DMS 273 (cell line): ENCODE measurements at regions not wholly inside any gene's neighbourhood (a gene's known extent, or its start where the extent isn't known, plus 50 kb on each side); places are given as distances from the start of the nearest gene placed in this dataset.
A peak's percentile ranks its signal among the peaks of the same experiment; 100 is the strongest.

Experiments used
- DNase-seq: peaks from one replicate; lab custom pipeline; 2025; ENCODE audit not compliant: unreplicated experiment; lab: John Stamatoyannopoulos, UW

DNA sequence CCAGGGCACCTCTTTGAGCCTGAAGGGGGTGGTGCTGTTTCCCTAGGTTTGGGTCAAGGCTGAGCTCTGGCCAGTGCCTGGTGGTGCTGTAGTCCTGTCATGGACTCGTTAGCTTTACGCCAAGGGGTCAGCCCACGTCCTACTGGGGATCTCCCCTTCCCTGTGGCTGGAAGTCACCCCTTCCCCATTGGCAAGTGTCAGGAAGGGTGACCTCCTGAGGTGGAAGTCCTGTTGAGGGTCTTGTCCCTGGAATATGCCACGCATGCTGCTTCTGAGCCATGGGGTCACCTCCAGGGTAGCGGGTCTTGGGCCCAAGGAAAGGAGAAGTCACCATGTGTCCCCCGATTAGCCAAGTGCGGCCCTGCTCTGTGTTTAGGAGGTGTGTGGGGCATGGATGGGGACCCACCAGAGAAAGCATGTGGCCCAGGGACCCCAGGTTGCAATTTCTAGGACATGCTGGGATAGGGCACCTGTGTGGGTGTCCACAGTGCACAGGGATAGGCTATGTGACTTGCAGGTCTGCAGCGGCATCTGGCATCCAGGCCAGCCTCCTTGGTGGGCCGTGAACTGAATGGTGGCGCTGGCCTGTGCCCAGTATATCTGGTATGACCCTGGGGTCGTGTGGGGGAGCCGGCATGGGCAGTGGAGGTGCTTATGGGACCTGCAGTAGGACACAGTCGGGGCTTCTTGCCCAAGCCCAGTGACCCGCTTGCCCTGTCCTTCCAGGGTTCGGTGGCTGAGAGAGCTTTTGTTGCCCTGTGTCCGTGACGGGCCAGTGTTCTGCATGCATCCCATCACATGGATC is 226.7 kb downstream of the SNRPN start:
- DNase-seq: no peak

- no peak for DNase-seq
These were observed 227.3 kb downstream of the SNRPN start for GRCh38 chr15:25182098-25182478.

DNA sequence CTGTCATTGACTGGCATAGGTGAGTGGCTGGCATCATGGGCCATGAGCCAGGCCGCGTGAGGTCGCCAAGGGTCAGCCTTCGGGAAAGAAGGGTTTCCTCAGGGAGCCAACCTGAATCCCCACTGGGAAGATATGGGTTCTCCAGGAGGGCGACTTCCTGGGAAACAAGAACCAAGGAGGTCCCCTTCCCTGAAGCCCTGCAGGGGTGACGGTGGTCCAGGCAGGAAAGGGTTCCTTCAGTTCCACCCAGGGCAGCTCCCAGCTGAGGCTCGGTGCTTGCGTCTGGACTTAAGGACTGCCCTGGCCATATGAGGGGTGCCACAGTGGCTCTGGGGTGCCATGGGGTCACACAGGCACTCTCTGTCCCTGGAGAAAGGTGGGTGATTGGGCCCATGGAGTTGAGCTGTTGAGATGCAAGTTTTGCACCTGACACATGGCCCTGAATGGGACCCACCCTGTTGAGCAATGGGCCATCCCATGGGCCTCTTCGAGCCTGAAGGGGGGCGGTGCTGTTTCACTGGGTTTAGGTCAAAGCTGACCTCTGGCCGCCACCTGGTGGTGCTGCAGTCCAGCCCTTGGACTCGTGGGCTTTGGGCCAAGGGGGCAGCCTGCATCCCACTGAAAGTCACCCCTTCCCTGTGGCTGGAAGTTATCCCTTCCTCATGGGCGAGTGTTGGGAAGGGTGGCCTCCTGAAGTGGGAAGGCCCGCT is 228.1 kb downstream of the SNRPN start:
- no peak for DNase-seq

- no peak for DNase-seq
These were observed 228.9 kb downstream of the SNRPN start for GRCh38 chr15:25183581-25184251.

- no peak for DNase-seq
These were observed 229.8 kb downstream of the SNRPN start for GRCh38 chr15:25184356-25185155.

DNA sequence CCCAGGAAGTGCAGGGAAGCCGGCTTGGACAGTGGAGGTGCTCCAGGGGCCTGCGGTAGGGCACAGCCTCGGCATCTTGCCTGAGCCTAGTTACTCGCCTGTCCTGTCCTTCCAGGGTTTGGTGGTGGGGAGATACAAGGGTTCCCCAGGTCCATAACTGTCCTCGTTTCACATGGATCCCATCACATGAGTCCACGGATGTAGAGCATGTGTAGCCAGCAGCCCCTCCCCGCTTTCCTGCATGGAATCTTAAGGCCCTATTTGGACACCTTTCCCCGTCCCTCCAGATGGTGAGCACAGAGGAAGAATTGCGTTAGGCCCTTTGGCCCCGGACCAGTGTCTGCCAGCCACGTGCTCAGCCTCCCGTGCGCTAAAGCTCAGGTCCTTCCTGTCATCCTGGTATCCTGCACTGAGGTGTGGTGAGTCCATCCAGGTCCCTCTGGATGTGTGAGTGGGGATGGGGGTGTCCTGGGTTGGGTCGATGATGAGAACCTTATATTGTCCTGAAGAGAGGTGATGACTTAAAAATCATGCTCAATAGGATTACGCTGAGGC is 230.4 kb downstream of the SNRPN start:
- DNase-seq: peak; percentile 2

GRCh38 chr15:25185791-25186190 is 231.0 kb downstream of the SNRPN start:
- DNase-seq: no peak

DNA sequence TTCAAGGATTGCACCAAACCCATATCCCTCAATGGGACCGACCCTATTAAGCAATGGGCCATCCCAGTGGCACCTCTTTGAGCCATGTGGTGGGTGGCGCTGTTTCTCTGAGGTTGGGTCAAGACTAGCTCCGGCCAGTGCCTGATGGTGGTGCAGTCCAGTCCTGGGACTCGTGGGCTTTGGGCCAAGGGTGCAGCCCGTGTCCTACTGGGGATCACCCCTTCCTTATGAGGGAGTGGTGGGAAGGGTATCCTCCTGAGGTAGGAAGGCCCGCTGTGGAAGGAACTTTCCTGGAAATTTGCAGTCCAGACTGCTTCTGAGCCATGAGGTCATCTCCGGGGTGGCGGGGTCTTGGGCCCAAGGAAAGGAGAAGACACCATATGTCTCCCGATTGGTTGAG is 231.6 kb downstream of the SNRPN start:
- DNase-seq: no peak

DNA sequence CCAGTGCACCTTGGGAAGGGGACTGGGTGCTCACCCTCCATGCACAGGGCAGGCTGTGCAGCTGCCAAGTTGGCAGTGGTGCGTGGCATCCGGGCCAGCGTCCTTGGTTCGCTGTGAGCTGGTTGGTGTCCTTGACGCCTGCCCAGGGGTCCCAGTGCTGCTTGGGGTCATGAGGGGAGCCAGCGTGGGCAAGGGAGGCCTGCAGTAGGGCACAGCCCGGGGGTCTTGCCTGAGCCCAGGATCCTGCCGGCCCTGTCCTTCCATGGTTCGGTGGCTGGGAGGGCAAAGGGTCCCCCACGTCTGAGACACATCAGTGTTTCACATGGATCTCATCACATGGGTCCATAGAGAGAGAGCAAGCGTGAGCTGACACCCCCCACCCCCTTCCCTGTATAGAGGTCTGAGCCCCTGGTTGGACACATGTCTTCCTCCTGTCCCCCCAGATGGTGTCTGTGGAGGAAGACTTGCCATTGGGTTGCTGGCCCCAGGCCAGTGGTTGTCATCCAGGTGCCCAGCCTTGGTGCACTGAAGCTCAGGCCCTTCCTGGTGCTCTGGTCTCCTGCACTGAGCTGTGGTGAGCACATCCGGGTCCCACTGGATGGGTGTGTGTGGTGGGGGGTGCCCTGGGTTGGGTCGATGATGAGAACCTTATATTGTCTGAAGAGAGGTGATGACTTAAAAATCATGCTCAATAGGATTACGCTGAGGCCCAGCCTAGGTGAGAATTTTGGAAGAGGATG is 232.3 kb downstream of the SNRPN start:
- no peak for DNase-seq

- no peak for DNase-seq
These were observed 233.3 kb downstream of the SNRPN start for GRCh38 chr15:25188051-25188450.

- no peak for DNase-seq
These were observed 233.8 kb downstream of the SNRPN start for GRCh38 chr15:25188551-25189101.

GRCh38 chr15:25189551-25189950 is 234.8 kb downstream of the SNRPN start:
- no peak for DNase-seq

DNA sequence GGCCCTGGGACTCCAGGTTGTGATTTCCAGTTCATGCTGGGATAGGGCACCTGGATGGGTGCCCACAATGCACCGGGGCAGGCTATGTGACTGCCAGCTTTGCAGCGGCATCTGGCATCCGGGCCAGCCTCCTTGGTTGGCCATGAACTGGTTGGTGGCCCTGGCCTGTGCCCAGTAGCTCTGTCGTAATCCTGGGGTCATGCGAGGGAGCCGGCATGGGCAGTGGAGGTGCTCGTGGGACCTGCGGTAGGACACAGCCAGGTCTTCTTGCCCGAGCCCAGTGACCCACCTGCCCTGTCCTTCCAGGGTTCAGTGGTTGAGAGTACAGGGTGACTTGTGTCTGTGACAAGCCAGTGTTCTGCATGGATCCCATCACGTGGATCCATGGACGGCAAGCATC is 237.9 kb downstream of the SNRPN start:
- no peak for DNase-seq

- DNase-seq: no peak
These were observed 231.5 kb downstream of the UBE3A start for GRCh38 chr15:25207369-25207768.

- DNase-seq: peak; percentile 15
These were observed 230.1 kb downstream of the UBE3A start for GRCh38 chr15:25208735-25209134.

- no peak for DNase-seq
These were observed 218.0 kb downstream of the UBE3A start for GRCh38 chr15:25220834-25221233.

- DNase-seq: no peak
These were observed 214.4 kb downstream of the UBE3A start for GRCh38 chr15:25224396-25224795.

DNA sequence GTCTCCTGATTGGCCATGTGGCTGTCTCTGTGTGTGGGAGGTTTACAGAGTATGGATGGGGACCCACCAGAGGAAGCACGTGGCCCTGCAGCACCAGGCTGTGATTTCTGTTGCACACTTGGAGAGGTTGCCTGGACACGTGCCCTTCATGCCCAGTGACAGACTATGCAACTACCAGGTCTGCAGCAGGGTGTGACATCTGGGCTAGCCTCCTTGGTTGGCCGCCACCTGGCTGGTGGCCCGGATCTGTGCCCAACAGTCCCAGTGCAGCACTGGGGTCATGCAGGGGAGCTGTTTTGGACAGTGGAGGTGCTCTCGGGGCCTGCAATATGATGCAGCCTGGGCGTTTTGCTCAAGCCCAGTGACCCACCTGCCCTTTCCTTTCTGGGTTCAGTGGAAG is 212.5 kb downstream of the UBE3A start:
- peak; percentile 21 for DNase-seq

- DNase-seq: no peak
These were observed 210.6 kb downstream of the UBE3A start for GRCh38 chr15:25228261-25228660.

GRCh38 chr15:25230442-25230841 is 208.4 kb downstream of the UBE3A start:
- DNase-seq: peak; percentile 68
